Psoas muscle (tissue), 7 donors: ENCODE measurements at regions not wholly inside any gene's neighbourhood (a gene's known extent, or its start where the extent isn't known, plus 50 kb on each side); places are given as distances from the start of the nearest gene placed in this dataset.
"Not testable (repeated sequence)": the region's sequence is repeated elsewhere in the genome, so short reads cannot be mapped to it uniquely, and the experiment has no call there.

Source experiments
- ATAC-seq, 4 donors: fragments of 200-7000 bp; cut with Tn5 transposase; one replicate each; pipeline ENCODE4 v1.9.1; 2020; ENCODE audit warnings: moderate library complexity in 3 of 4, mild to moderate bottlenecking in 2 of 4
- DNase-seq, 2 donors: peaks; one replicate each; pipeline ENCODE4 v3.0.0-alpha.2; 2020
- H3K27ac ChIP-seq: fragments of 200-600 bp; one replicate; pipeline ENCODE4 v1.8.0; 2022
- H3K27me3 ChIP-seq, 3 donors: fragments of 200-600 bp in 1 of 3; one replicate each; pipeline versions ENCODE4 v1.6.1 to v1.8.0; 2013 to 2022; ENCODE audit warnings: low read length in 2 of 3, mild to moderate bottlenecking in 2 of 3, moderate library complexity in 1 of 3; ENCODE audit not compliant: insufficient read depth in 3 of 3
- H3K36me3 ChIP-seq, 2 donors: fragments of 200-600 bp in 1 of 2; one replicate each; pipeline versions ENCODE4 v1.6.1 to v1.8.0; 2013 to 2022; ENCODE audit warnings: low read depth in 1 of 2, mild to moderate bottlenecking in 1 of 2, moderate library complexity in 1 of 2; ENCODE audit not compliant: insufficient read depth in 1 of 2
- H3K4me1 ChIP-seq: fragments of 200-600 bp; one replicate; pipeline ENCODE4 v1.8.0; 2022
- H3K4me3 ChIP-seq: fragments of 200-600 bp; one replicate; pipeline ENCODE4 v1.8.0; 2022; ENCODE audit warnings: mild to moderate bottlenecking
- H3K9me3 ChIP-seq: fragments of 200-600 bp; one replicate; pipeline ENCODE4 v1.8.0; 2022
- CTCF ChIP-seq: fragments of 200-600 bp; IDR thresholded peaks from one replicate; pipeline ENCODE4 v1.8.0; 2022; ENCODE audit warnings: antibody characterized with exemption
- WGBS, 3 donors: extraction: QIAGEN DNeasy Blood & Tissue Kit; methylation state at CpG; one replicate each; pipeline versions ENCODE4 v1.1.6 to v1.1.7; 2013; 5-methylcytosine and 5-hydroxymethylcytosine counted together
- intact Hi-C, 2 donors: fragments of 100-400 bp; cut with DNase I; formaldehyde crosslinking; loops; one replicate each; pipeline versions ENCODE4 v1.11.0 to v1.14.2; 2022
- donor health status: healthy with polysubstance abuse.
- donor health status: DM: no; HTN: no; CAD: no; lungs with moderate emphysema.
- donor health status: Bipolar disorder and iron deficiency.
- donor health status: healthy.
- donor health status: DM: yes; HTN: yes; CAD: no.
- donor health status: DM: no; HTN: no; CAD: no.
- donor health status: DM: yes; HTN: yes; CAD: no.

- ATAC-seq (no peak), DNase-seq (no peak)
- H3K9me3 ChIP-seq, result no peaks in the 10 kb centered on the region
- no peaks in the 10 kb centered on the region for H3K36me3 ChIP-seq
- H3K4me3 ChIP-seq, result no peak overlapping the region
- no peak for TF ChIP-seq CTCF
- intact Hi-C loops, result no loop called here
- WGBS, 3 donors, result 41 to 62% (median 46%) methylated on average over 5 of the region's 5 CpGs
- peaks cover 12% of the 10 kb centered on the region for H3K4me1 ChIP-seq
- H3K27me3 ChIP-seq, result no peaks in the 10 kb centered on the region
- H3K27ac ChIP-seq, result no peak overlapping the region
Measured at GRCh38 chr9:73050065-73050816, 97.4 kb upstream of the ALDH1A1 start.

GRCh38 chr9:73049280-73049679 lies 96.4 kb upstream of the ALDH1A1 start:
- H3K27ac ChIP-seq, result no peak overlapping the region
- intact Hi-C loops, result no loop called here
- peaks cover 12% of the 10 kb centered on the region for H3K4me1 ChIP-seq
- TF ChIP-seq CTCF, result no peak
- DNase-seq (no peak), ATAC-seq (no peak)
- no peak overlapping the region for H3K4me3 ChIP-seq
- no peaks in the 10 kb centered on the region for H3K36me3 ChIP-seq
- H3K27me3 ChIP-seq, result no peaks in the 10 kb centered on the region
- no peaks in the 10 kb centered on the region for H3K9me3 ChIP-seq

GRCh38 chr9:73046769-73047168 lies 93.9 kb upstream of the ALDH1A1 start:
- H3K4me1 ChIP-seq, result peaks cover 12% of the 10 kb centered on the region
- no peaks in the 10 kb centered on the region for H3K36me3 ChIP-seq
- intact Hi-C loops, result no loop called here
- no peak overlapping the region for H3K4me3 ChIP-seq
- TF ChIP-seq CTCF, result no peak
- 88 to 96% (median 93%) methylated on average over 1 of the region's 1 CpG for WGBS, 3 donors
- DNase-seq (no peak), ATAC-seq (no peak)
- no peak overlapping the region for H3K27ac ChIP-seq
- no peaks in the 10 kb centered on the region for H3K27me3 ChIP-seq
- H3K9me3 ChIP-seq, result no peaks in the 10 kb centered on the region

- 90 to 98% (median 92%) methylated on average over 4 of the region's 4 CpGs for WGBS, 3 donors
- H3K9me3 ChIP-seq, H3K36me3 ChIP-seq, ATAC-seq, H3K4me1 ChIP-seq, intact Hi-C loops, H3K27ac ChIP-seq, H3K4me3 ChIP-seq, DNase-seq, H3K27me3 ChIP-seq: not testable (repeated sequence)
Measured at GRCh38 chr9:73044776-73045175, 91.9 kb upstream of the ALDH1A1 start.

- no peak for DNase-seq
- H3K4me3 ChIP-seq, result no peak overlapping the region
- peaks cover 13% of the 10 kb centered on the region for H3K4me1 ChIP-seq
- WGBS, 3 donors, result 50 to 65% (median 58%) methylated on average over 1 of the region's 1 CpG
- H3K9me3 ChIP-seq, result no peaks in the 10 kb centered on the region
- intact Hi-C loops, result no loop called here
- no peak for TF ChIP-seq CTCF
- H3K27ac ChIP-seq, result no peak overlapping the region
- H3K36me3 ChIP-seq, result no peaks in the 10 kb centered on the region
- ATAC-seq, result no peak
- H3K27me3 ChIP-seq, result no peaks in the 10 kb centered on the region
Measured at GRCh38 chr9:73042155-73042554, 89.3 kb upstream of the ALDH1A1 start.
